ENCODE measurements at regions not wholly inside any gene's neighbourhood (a gene's known extent, or its start where the extent isn't known, plus 50 kb on each side); places are given as distances from the start of the nearest gene placed in this dataset.

DNA sequence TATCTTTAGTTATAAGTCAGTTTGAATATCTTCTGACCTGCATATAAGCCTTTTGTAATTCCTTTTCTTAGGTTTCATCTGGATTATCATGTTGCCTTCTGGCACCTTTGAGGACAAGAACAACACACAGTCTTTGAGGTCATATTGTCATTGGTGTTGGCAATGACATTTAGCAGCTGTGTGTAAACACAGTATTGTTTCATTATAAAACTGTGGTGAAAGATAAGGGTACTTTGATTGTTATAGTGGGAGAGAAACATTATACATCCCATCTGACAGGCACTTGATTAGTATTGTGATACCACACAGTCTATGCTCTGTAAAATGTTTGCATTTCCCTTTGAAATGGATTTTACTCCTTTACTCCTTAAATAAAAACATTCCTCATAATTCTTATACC, 313.5 kb downstream of the RPRM start:
- TF ChIP-seq, protein P1, sequence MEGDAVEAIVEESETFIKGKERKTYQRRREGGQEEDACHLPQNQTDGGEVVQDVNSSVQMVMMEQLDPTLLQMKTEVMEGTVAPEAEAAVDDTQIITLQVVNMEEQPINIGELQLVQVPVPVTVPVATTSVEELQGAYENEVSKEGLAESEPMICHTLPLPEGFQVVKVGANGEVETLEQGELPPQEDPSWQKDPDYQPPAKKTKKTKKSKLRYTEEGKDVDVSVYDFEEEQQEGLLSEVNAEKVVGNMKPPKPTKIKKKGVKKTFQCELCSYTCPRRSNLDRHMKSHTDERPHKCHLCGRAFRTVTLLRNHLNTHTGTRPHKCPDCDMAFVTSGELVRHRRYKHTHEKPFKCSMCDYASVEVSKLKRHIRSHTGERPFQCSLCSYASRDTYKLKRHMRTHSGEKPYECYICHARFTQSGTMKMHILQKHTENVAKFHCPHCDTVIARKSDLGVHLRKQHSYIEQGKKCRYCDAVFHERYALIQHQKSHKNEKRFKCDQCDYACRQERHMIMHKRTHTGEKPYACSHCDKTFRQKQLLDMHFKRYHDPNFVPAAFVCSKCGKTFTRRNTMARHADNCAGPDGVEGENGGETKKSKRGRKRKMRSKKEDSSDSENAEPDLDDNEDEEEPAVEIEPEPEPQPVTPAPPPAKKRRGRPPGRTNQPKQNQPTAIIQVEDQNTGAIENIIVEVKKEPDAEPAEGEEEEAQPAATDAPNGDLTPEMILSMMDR (conservative IDR thresholded peaks at IDR 0.05 in 1 of 2, IDR thresholded peaks at IDR 0.05 in 1 of 2; ENCODE audit: extremely low read depth in 1 of 2, insufficient read depth in 1 of 2, low read depth in 1 of 2, low read length in 2 of 2): no peak
- no peak for TF ChIP-seq EZH2 (IDR thresholded peaks at IDR 0.05; ENCODE audit: borderline replicate concordance, low read length)

Measured in mammary epithelial cell (primary cell).